HG03469 (cell line): ENCODE measurements at regions not wholly inside any gene's neighbourhood (a gene's known extent, or its start where the extent isn't known, plus 50 kb on each side); places are given as distances from the start of the nearest gene placed in this dataset.

Experiments
- ATAC-seq: cut with Tn5 transposase; IDR thresholded peaks from one replicate; pipeline ENCODE4 v1.9.1; 2021; ENCODE audit warnings: mild to moderate bottlenecking, moderate library complexity, moderate number of reproducible peaks; ENCODE audit not compliant: unreplicated experiment

DNA sequence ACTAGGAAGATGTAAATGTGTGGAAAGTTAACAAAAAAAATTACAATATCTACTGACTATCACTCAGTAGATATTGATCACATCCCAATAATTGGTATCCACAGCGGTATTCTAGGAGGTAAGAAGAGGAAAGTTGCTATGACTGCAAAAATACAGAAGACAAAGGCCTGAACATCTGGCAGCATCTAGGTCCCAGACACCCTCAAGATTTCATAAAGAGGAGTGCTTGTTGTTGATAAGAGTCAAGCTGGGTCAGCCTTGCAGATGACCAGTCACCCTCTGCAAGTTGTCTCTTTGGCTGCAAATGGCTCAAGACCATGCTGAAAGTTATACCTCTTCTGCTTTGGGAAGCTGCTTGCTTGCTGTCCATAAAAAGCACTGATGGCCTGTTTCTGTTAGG, 179.8 kb upstream of the FOXN2 start:
- no peak for ATAC-seq

DNA sequence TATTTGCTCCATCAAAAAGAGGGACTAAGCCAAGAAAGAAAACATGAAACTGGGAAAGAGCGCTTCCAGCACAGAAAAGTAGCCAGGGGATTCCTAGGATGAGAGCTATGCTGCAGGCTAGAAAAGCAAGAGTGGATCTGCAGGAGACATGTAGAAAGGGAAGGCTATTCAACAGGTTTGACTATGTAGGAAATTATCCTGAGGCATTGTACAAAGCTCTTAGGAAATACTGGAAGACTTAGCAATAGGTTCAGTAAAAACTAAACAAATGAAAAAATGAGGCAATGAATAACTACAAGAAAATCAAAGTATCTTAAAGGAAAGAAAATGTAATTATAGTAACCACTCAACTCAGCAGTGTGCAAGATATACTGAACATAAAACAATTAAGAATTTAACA, 178.7 kb upstream of the FOXN2 start:
- no peak for ATAC-seq

DNA sequence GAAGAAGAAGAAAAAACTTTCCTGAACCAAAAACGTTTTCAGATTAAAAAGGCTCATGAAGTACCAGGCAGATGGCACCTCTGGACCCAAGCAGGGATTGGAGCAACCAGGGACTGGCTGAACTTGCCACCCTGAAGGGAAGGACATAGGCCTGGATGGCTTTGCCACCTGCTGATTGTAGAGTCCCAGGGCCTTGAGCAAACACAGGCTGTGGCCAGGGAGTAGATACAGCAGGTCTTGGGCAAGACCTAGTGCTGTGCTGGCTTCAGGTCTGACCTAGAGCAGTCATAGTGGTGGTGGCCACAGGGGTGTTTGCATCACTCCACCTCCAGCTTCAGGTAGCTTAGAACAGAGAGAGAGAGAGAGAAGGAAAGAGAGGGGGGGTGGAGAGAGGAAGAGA, 176.7 kb upstream of the FOXN2 start:
- ATAC-seq = no peak

DNA sequence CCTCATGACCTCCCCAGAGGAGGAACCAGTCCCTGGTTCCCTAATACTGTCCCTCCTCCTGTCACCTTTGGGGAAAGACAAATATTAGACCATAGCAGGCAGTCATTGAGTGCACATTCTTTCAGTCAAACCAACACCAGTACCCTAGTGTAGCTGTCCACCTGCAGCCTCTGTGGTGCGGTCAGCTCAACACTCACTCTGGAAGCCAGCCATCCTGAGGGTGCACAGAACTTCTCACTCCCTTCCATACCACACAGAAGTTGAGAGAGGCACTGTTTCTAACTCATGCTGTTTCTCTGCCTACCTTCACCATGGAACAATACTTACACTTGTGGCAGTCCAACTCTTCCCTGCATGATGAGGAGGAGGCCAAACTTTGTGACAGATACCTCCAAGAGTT, 175.6 kb upstream of the FOXN2 start:
- no peak for ATAC-seq

DNA sequence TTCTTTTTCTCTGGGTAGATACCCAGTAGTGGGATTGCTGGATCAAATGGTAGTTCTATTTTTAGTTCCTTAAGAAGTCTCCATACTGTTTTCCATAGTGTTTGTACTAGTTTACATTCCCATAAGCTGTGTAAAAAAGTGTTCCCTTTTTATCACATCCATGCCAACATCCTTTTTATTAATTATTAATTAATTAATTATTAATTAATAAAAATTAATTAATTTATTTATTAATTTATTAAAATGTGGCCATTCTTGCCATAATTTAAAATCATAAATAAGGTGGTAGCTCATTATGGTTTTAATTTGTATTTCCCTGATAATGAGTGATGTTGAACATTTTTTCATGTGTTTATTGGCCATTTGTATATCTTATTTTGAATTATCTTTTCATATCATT, 173.9 kb upstream of the FOXN2 start:
- no peak for ATAC-seq

DNA sequence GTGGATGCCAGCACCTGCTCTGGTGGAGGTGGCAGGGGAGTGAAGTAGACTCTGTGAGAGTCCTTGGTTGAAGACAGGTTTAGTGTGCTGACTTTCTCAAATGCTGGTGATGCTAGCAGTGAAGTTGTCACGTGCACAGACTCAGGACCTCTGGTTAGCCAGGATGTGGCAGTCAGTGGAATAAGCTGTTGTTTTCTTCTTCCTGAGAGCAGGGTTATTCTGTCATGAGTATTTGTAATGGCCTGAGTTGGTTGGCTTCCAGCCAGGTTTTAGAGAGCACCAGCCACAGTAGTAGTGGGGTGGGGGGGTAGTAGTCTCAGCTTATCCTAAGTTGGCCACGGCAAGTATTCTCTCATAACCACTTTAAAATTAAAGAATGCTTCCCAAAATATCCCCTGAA, 169.7 kb upstream of the FOXN2 start:
- ATAC-seq = no peak

DNA sequence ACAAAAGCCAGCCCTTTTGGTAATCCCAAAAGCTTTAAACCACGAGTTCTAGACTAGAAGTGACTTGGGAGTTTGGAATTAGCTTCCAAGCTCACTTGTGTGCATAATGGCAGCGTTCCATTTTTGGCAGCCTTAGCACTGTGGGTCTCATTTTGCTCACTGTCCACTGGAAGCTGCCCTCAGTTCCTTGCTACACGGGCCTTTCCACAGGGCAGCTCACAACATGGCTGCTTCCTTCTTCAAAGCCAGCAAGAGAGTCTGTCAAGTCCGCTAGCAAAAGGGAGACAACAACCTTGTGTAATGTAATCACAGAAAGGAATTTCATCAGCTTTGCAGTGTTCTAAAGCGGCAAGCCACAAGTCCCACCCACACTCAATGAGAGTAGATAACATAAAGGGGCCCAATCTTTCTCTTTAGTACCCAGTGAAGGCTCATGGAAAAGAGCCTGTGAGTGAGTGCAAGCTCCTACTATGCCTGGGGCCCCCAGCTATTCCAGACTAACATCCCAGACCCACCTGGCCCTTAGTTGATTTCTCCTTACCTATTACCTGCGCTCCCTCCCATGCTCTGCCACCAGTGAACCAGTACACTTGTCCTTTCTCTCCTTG, 168.5 kb upstream of the FOXN2 start:
- no peak for ATAC-seq

DNA sequence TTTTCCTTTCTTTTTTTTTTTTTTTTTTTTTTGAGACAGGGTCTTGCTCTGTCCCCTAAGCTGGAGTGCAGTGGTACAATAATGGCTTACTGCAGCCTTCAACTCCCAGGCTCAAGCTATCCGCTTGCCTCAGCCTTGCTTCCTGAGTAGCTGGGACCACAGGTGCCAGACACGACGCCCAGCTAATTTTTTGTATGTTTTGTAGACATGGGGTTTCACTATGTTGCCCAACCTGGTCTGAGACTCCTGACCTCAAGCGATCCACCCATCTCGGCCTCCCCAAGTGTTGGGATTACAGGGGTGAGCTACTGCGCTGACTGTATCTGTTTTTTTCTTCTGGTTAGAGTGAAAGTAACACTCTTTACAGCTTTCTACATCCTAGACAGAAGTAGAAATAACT, 167.9 kb upstream of the FOXN2 start:
- ATAC-seq = no peak

DNA sequence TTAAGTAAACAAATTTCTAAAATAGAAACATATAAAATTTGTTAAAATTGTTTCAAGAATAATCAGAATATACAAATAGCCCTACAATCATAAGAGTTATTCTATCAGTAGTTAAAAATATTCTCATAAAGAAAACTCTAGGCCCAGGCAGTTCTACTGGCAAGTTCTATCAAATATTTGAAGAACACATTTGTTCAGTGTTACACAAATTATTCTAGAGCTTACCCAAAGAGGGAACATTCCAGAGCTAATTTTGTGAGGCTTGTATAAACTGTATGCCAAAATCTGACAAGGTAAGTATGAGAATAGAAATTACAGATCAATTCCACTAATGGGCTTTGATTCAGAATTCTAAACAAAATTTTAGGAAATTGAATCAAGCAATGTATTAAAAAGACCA, 166.8 kb upstream of the FOXN2 start:
- ATAC-seq = no peak

DNA sequence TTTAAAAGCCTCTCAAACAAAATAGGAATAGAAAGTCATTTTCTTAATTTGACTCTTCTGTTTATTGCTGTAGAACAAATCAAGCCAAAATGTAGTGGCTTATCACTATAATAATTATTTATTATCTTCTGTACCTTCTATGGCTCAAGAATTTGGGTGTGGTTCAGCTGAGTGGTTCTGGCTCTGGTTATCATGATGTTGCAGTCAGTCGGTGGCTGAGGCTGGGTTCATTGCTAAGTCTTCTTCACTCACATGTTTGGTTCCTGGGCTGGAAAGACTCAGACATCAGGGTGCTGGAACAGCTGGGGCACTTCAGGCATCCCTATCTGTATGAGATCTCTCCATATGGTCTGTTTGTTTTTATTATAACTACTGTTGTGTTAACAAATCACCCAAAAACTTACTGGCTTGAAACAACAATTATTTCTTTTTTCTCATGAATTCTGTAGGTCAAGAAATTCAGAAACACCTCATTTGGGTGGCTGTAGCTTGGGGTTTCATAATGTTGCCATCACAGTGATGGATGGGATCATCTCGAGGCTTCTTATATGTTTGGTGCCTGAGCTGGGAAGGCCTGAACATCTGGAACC, 165.5 kb upstream of the FOXN2 start:
- no peak for ATAC-seq

DNA sequence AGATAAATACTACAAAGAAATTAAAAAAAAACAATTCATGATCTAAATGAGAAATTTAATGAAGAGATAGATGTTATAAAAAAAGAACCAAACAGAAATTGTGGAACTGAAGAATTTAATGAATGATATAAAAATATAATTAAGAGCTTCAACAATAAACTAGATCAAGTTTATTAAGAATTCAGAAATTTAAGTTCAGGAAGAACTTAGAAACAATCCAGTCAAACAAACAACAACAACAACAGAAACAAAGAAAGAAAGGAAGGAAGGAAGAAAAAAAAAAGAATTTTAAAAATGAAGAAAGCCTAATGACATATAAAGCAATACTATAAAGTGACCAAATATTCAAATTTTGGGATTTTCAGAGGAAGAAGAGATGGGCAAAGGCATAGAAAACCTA, 157.3 kb upstream of the FOXN2 start:
- no peak for ATAC-seq

DNA sequence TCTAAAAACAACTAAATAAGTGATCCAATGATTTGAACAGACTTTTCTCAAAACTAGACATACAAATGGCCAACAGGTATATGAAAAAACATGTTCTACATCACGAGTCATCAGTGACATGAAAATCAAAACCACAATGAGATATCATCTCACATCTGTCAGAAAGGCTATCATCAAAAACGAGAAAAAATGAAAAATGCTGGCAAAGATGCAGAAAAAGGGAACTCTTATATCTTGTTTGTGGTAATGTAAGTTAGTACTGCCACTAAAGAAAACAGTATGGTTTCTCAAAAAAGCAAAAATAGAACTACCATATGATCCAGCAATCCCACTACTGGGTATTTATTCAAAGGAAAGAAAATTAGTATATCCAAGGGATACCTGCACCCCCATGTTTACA, 152.9 kb upstream of the FOXN2 start:
- no peak for ATAC-seq

DNA sequence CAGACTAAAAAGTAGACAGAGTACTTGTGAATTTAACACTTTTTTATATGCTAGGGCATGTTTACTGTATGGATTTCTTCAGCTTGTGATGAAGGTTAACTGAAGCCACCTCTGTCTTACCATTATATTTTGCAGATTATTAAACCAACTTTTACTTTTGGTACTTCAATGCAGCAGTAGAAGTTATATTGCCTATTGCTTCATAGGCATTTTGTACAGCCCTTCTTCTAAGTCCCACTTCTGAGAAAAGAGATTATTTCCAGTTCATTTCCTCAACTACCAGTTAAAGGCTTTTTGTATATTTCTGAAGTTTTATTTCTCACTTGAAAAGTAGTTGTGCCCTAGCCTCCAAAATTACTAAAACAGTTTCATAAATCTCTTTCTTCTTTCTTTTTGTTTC, 151.7 kb upstream of the FOXN2 start:
- ATAC-seq = no peak

DNA sequence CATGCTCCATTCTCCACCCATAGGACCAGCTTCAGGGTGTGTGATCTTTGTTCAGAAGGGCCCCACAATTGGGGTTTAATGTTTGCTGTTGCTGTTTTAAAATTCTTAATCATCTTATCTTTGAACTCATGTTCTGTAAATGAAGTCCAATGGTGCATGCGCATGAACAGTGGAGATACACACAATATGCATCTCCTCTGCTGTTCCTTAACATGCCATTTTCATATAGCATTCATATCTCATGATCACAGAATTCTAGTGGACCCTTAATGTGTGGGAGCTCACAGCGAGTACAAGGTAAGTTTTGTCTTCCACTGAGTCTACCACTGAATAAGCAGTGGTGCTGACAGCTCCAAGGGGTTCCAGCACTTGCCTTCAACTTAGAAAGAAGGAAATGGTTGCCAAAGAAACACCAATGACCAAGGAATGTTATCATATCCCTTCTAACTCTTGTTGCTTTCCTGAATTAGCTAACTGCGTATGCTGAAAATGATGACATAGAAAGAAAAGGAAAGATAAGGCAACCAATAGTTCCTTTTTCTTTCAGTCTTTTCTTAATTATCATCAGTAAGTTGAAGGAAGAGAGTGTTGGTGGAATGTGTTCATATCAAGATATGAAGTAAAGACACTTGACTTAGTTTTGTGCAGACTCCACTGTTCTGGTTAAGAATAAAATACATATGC, 149.3 kb upstream of the FOXN2 start:
- no peak for ATAC-seq

DNA sequence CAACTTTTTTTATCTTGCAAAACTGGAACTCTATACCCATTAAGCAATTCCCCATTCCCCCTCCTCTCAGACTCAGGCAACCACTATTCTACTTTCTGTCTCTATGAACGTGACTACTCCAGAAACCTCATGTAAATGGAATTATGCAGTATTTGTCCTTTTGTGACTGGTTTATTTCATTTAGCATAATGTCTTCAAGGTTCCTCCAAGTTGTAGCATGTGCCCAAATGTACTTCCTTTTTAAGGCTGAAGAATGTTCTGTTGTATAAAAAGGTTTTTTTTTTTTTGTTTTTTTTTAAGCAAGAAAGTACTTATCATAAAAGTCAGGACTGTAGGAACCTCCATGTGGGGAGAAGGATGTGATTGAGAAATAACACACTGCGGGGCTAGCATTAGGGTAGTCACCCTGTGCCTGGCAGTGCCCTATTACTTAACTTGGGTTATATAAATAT, 145.3 kb upstream of the FOXN2 start:
- ATAC-seq = no peak

DNA sequence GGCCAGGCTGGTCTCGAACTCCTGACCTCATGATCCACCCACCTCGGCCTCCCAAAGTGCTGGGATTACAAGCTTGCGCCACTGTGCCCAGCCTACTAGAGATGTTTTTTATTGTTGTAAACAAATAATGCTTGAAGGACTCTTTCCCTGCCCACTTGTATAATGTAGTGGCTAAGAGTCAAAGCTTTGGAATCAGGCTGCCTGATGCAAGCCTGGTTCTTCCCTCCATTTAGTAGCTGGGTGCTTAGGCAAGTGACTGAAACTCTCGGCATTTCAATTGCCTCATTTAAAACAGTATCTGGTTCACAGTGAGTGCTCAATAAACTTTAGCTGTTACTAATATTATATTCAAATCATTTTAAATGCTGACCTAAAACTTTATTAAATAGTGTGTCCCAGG, 144.2 kb upstream of the FOXN2 start:
- no peak for ATAC-seq

DNA sequence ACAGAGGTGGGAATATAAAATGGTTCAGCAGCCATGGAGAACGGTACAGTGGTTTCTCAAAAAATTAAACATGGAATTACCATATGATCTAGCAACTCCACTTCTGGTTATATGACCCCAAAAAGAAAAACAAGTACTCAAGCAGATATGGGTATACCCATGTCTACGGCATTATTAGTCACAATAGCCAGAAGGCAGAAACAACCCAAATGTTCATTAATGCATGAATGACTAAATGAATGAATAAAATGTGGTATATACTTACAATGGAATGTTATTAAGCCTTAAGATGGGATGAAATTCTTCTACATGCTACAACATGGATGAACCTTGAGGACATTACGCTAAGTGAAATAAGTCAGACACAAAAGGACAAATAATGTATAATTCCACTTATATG, 141.3 kb upstream of the FOXN2 start:
- ATAC-seq = no peak

DNA sequence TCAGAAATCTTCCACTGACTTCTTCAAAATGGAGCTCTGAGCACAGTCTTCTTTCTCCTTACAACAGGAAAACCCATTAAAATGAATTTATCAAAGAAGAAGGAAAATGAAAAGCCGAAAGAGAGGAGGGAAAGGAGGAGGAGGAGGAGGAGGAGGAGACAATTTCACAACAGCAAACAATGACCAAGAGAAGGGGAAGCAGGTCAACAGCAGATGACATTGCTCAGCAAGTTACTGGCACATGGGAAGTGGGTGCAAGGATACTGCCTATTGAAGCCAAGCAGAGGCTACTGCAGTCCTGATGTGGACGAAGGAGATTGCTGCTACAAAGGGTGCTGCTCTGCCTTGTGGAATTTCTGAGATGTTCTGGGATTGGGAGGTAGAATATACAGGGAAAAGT, 140.0 kb upstream of the FOXN2 start:
- ATAC-seq = no peak

DNA sequence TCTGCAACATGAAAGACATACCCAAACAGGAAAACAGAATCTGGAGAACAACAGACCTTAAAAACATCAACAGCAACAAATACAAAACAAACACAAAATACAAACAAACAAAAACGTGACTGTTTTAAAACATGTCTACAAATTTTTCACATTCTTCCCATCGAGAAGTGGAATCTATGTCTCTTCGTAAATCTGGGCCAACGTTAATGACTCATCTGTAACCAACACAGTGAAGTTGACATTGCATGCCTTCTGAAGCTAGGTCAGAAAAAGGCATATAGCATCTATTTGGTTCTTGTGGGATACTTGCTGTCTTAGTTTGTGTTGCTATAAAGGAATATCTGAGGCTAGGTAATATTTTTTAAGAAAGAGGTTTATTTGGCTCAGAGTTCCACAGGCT, 139.2 kb upstream of the FOXN2 start:
- no peak for ATAC-seq

DNA sequence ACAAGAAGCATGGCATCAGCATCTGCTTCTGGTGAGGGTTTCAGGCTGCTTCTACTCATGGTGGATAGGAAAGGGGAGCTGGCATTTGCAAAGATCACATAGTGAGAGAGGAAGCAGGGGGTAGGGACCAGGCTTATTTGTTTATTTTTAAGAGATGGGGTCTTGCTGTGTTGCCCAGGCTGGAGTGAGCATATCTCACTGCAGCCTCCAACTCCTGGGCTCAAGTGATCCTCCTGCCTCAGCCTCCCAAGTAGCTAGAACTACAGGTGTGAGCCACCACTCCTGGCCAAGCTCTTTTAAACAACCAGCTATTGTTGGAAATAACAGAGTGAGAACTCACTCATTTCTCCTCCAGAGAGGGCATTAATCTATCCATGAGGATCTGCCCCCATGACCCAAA, 138.8 kb upstream of the FOXN2 start:
- no peak for ATAC-seq

DNA sequence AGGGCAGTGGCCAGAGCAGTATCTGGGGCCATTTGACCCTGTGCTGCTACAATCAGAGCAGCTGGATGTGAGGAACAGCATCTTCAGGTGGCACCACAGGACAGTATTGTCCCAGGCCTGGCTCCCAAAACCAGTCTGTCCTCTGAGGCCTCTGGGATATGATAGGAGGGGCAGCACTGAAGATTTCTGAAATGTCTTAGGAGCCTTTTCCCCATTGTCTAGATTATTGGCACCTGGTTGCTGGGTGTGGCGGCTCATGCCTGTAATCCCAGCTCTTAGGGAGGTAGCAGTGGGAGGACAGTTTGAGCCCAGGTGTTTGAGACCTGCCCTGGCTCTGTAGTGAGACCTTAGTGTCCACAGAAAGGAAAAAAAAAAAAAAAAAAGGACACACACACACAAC, 137.6 kb upstream of the FOXN2 start:
- no peak for ATAC-seq

DNA sequence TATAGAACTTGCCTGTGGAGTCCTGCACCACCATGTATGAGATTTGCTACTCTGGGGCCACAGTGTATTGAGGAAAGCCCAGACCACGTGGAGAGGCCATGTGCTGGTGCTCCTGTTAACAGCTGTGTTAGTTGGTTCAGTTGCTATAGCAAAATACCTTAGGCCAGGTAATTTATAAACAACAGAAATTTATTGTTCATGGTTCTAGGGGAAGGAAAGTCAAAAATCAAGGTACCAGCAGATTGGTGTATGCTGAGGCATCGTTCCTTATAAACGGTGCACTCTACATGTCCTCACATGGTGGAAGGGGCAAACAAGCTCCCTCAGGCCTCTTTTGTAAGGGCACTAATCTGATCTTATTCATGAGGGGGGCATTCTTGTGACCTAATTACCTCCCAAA, 135.9 kb upstream of the FOXN2 start:
- no peak for ATAC-seq

DNA sequence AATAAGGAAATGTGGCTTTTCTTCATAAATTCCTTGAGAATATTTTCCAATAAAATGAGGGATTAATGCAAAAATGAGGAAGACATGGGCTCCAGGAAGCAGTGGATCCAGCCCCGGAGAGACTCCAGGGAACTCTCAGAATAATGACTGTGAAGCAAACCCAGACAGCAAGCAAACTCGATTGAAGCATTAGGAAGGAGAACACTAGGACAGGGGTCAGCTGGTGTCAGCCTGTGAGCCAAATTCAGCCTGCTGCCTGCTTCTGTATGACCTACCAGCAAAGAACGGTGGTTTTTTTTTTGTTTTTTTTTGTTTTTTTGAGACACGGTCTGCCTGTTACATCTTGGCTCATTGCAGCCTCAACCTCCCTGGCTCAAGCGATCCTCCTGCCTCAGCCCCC, 133.9 kb upstream of the FOXN2 start:
- no peak for ATAC-seq
